ENCODE measurements at regions not wholly inside any gene's neighbourhood (a gene's known extent, or its start where the extent isn't known, plus 50 kb on each side); places are given as distances from the start of the nearest gene placed in this dataset.

- TF ChIP-seq, protein P1, sequence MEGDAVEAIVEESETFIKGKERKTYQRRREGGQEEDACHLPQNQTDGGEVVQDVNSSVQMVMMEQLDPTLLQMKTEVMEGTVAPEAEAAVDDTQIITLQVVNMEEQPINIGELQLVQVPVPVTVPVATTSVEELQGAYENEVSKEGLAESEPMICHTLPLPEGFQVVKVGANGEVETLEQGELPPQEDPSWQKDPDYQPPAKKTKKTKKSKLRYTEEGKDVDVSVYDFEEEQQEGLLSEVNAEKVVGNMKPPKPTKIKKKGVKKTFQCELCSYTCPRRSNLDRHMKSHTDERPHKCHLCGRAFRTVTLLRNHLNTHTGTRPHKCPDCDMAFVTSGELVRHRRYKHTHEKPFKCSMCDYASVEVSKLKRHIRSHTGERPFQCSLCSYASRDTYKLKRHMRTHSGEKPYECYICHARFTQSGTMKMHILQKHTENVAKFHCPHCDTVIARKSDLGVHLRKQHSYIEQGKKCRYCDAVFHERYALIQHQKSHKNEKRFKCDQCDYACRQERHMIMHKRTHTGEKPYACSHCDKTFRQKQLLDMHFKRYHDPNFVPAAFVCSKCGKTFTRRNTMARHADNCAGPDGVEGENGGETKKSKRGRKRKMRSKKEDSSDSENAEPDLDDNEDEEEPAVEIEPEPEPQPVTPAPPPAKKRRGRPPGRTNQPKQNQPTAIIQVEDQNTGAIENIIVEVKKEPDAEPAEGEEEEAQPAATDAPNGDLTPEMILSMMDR (conservative IDR thresholded peaks at IDR 0.05), result no peak
- no peak for TF ChIP-seq ZFX (IDR thresholded peaks at IDR 0.05)
Measured at GRCh38 chr10:55368467-55368866, 567.4 kb upstream of the PCDH15 start.

All from C4-2B (cell line).